IMR-90 (cell line): ENCODE measurements at regions not wholly inside any gene's neighbourhood (a gene's known extent, or its start where the extent isn't known, plus 50 kb on each side); places are given as distances from the start of the nearest gene placed in this dataset.

Experiments used
- ATAC-seq: fragments of 200-7000 bp; cut with Tn5 transposase; 2 replicates; pipeline ENCODE4 v1.9.1; 2020; ENCODE audit warnings: low read depth, mild to moderate bottlenecking, moderate library complexity
- BruUV-seq: library from RNA; stranded (reverse); fragments of 400-500 nt; replicated peaks from 2 replicates; lab custom pipeline; 2021; lab: Mats Ljungman, UMichigan
- CTCF ChIA-PET: fragments of 300-600 bp; formaldehyde crosslinking; extraction: SDS; loops from one replicate; lab custom pipeline; 2021; ENCODE audit warnings: antibody characterized with exemption; lab: Yijun Ruan, JAX
- POLR2A ChIA-PET: fragments of 300-600 bp; sonication (Branson Sonifier 250); formaldehyde crosslinking; loops from one replicate; lab custom pipeline; 2022; ENCODE audit warnings: antibody characterized with exemption; ENCODE audit not compliant: unreplicated experiment; lab: Charles Lee
- DNase-seq: peaks from one replicate; pipeline ENCODE4 v3.0.0; 2013
- H2AFZ ChIP-seq: replicated peaks from 2 replicates; pipeline ENCODE3; 2013; ENCODE audit warnings: low read length, mild to moderate bottlenecking; ENCODE audit not compliant: poor library complexity
- H2AK5ac ChIP-seq: 2 replicates; pipeline ENCODE4 v1.6.1; 2013; ENCODE audit warnings: low read depth, low read length, inconsistent platforms
- H2AK9ac ChIP-seq: replicated peaks from 2 replicates; pipeline ENCODE3; 2013; ENCODE audit warnings: mild to moderate bottlenecking, low read depth, low read length, moderate library complexity; ENCODE audit not compliant: poor library complexity
- H2BK120ac ChIP-seq: 2 replicates; pipeline ENCODE4 v1.6.1; 2013; ENCODE audit warnings: low read depth, low read length, inconsistent platforms
- H2BK15ac ChIP-seq: 3 replicates; pipeline ENCODE4 v1.6.1; 2013; ENCODE audit warnings: low read depth, low read length, inconsistent platforms
- H2BK20ac ChIP-seq: 2 replicates; pipeline ENCODE4 v1.6.1; 2013; ENCODE audit warnings: low read depth, mild to moderate bottlenecking, inconsistent platforms, low read length, moderate library complexity
- H2BK5ac ChIP-seq: 2 replicates; pipeline ENCODE4 v1.6.1; 2013; ENCODE audit warnings: mild to moderate bottlenecking, low read depth, low read length, inconsistent platforms; ENCODE audit not compliant: poor library complexity, severe bottlenecking
- H3K14ac ChIP-seq: replicated peaks from 2 replicates; pipeline ENCODE4 v1.6.1; 2013; ENCODE audit warnings: low read depth, low read length, inconsistent platforms
- H3K18ac ChIP-seq: 2 replicates; pipeline ENCODE4 v1.6.1; 2013; ENCODE audit warnings: low read depth, low read length, control low read depth
- H3K23ac ChIP-seq: 2 replicates; pipeline ENCODE4 v1.6.1; 2013; ENCODE audit warnings: low read depth, low read length, inconsistent platforms
- H3K27ac ChIP-seq: 2 replicates; pipeline ENCODE4 v1.5.1; 2013; ENCODE audit warnings: mild to moderate bottlenecking, control low read depth, low read length; ENCODE audit not compliant: insufficient read depth
- H3K27me3 ChIP-seq: 2 replicates; pipeline ENCODE4 v1.6.1; 2013; ENCODE audit warnings: low read length; ENCODE audit not compliant: control insufficient read depth, insufficient read depth
- H3K36me3 ChIP-seq: 2 replicates; pipeline ENCODE4 v1.6.1; 2013; ENCODE audit warnings: low read length, mixed read lengths; ENCODE audit not compliant: control insufficient read depth, insufficient read depth
- H3K4ac ChIP-seq: 2 replicates; pipeline ENCODE4 v1.6.1; 2013; ENCODE audit warnings: low read depth, low read length, inconsistent platforms
- H3K4me1 ChIP-seq: 2 replicates; pipeline ENCODE4 v1.6.1; 2013; ENCODE audit warnings: low read length, mixed read lengths; ENCODE audit not compliant: control insufficient read depth, insufficient read depth
- H3K4me2 ChIP-seq: 2 replicates; pipeline ENCODE4 v1.6.1; 2013; ENCODE audit warnings: low read depth, mild to moderate bottlenecking, control low read depth, low read length, moderate library complexity
- H3K4me3 ChIP-seq: 2 replicates; pipeline ENCODE4 v1.5.1; 2013; ENCODE audit warnings: low read depth, mild to moderate bottlenecking, control low read depth, low read length, moderate library complexity; ENCODE audit not compliant: insufficient read depth
- H3K56ac ChIP-seq: 2 replicates; pipeline ENCODE4 v1.6.1; 2013; ENCODE audit warnings: low read length, inconsistent platforms; ENCODE audit not compliant: insufficient read depth; ENCODE audit errors: extremely low read depth
- H3K79me1 ChIP-seq, 2 experiments: 2 replicates each; pipeline ENCODE4 v1.6.1; 2013; ENCODE audit warnings: low read length in 2 of 2, inconsistent platforms in 1 of 2, low read depth in 1 of 2
- H3K9ac ChIP-seq: 2 replicates; pipeline ENCODE4 v1.6.1; 2013; ENCODE audit warnings: low read depth, low read length, control low read depth
- H3K9me1 ChIP-seq: 2 replicates; pipeline ENCODE4 v1.6.1; 2013; ENCODE audit warnings: low read length, inconsistent platforms; ENCODE audit not compliant: insufficient read depth
- H3K9me3 ChIP-seq: 2 replicates; pipeline ENCODE4 v1.6.1; 2013; ENCODE audit warnings: low read length; ENCODE audit not compliant: control insufficient read depth, insufficient read depth
- H4K20me1 ChIP-seq: 2 replicates; pipeline ENCODE4 v1.6.1; 2013; ENCODE audit warnings: low read length, inconsistent platforms; ENCODE audit not compliant: insufficient read depth
- H4K5ac ChIP-seq: 2 replicates; pipeline ENCODE4 v1.6.1; 2013; ENCODE audit warnings: mild to moderate bottlenecking, low read depth, low read length, control low read depth
- H4K8ac ChIP-seq, 2 experiments: 2 replicates each; pipeline ENCODE4 v1.6.1; 2013; ENCODE audit warnings: low read depth in 2 of 2, low read length in 2 of 2, control low read depth in 1 of 2, inconsistent platforms in 1 of 2
- H4K91ac ChIP-seq: 2 replicates; pipeline ENCODE4 v1.6.1; 2013; ENCODE audit warnings: low read depth, low read length, inconsistent platforms; ENCODE audit not compliant: insufficient read depth
- BHLHE40 ChIP-seq: fragments of 150-350 bp; IDR thresholded peaks from 2 replicates; pipeline ENCODE4 v1.6.1; 2016; ENCODE audit warnings: mild to moderate bottlenecking, low read depth, low read length
- CEBPB ChIP-seq: IDR thresholded peaks from 2 replicates; pipeline ENCODE4 v1.6.1; 2012; ENCODE audit warnings: low read depth, low read length, improper control_type of control experiment
- MAFK ChIP-seq: IDR thresholded peaks from 2 replicates; pipeline ENCODE4 v1.6.1; 2012; ENCODE audit warnings: low read depth, low read length, improper control_type of control experiment
- MAZ ChIP-seq: IDR thresholded peaks from 2 replicates; pipeline ENCODE4 v1.6.1; 2012; ENCODE audit warnings: low read depth, mild to moderate bottlenecking, low read length, improper control_type of control experiment, moderate library complexity, borderline replicate concordance
- MXI1 ChIP-seq: IDR thresholded peaks from 2 replicates; pipeline ENCODE4 v1.6.1; 2012; ENCODE audit warnings: low read depth, mild to moderate bottlenecking, low read length, moderate library complexity, borderline replicate concordance
- NFE2L2 ChIP-seq: fragments of 150-350 bp; IDR thresholded peaks from 2 replicates; pipeline ENCODE4 v1.6.1; 2016; ENCODE audit warnings: low read depth, mild to moderate bottlenecking, low read length
- POLR2A ChIP-seq: IDR thresholded peaks from 2 replicates; pipeline ENCODE4 v1.6.1; 2012; ENCODE audit warnings: mild to moderate bottlenecking, low read depth, low read length
- RAD21 ChIP-seq: IDR thresholded peaks from 2 replicates; pipeline ENCODE4 v1.6.1; 2012; ENCODE audit warnings: low read length, improper control_type of control experiment
- RCOR1 ChIP-seq: IDR thresholded peaks from 2 replicates; pipeline ENCODE4 v1.6.1; 2012; ENCODE audit warnings: mild to moderate bottlenecking, low read length, improper control_type of control experiment; ENCODE audit not compliant: insufficient replicate concordance
- RFX5 ChIP-seq: IDR thresholded peaks from 2 replicates; pipeline ENCODE4 v1.8.0; 2012; ENCODE audit warnings: low read depth, mild to moderate bottlenecking, low read length, moderate library complexity
- SMC3 ChIP-seq: fragments of 150-350 bp; IDR thresholded peaks from 2 replicates; pipeline ENCODE4 v1.6.1; 2016; ENCODE audit warnings: low read depth, mild to moderate bottlenecking, antibody characterized with exemption, low read length, moderate library complexity
- USF2 ChIP-seq: fragments of 150-350 bp; IDR thresholded peaks from 2 replicates; pipeline ENCODE4 v1.6.1; 2017; ENCODE audit warnings: mild to moderate bottlenecking, antibody characterized with exemption, low read length, low read depth
- WGBS, 2 experiments: methylation state at CpG; one replicate each; pipeline versions ENCODE4 v1.1.5 to v1.1.7; 2013; ENCODE audit warnings: missing lambda C conversion rate in 2 of 2; ENCODE audit not compliant: insufficient read length in 1 of 2; ENCODE audit errors: extremely low coverage in 2 of 2; 5-methylcytosine and 5-hydroxymethylcytosine counted together
- dilution Hi-C: fragments of 300-500 bp; cut with HindIII; formaldehyde crosslinking; loops from one replicate; pipeline ENCODE4 v1.14.3; 2018; ENCODE audit warnings: low sequenced_read_pairs; ENCODE audit not compliant: unreplicated experiment
- in situ Hi-C: fragments of 300-500 bp; cut with MboI; formaldehyde crosslinking; loops from 3 replicates; pipeline ENCODE4 v1.14.3; 2019; ENCODE audit warnings: low sequenced_read_pairs, inconsistent platforms, mixed read lengths
- intact Hi-C: fragments of 100-400 bp; cut with micrococcal nuclease; formaldehyde crosslinking; loops from 2 replicates; pipeline ENCODE4 v1.10.0; 2022
- TF ChIP-seq, protein P1 (sequence below): fragments of 150-350 bp; IDR thresholded peaks from 2 replicates; pipeline ENCODE4 v1.6.1; 2016; ENCODE audit warnings: low read depth, mild to moderate bottlenecking, low read length, moderate library complexity, borderline replicate concordance
- TF ChIP-seq, protein P2 (sequence below): conservative IDR thresholded peaks from 2 replicates; pipeline ENCODE4 v1.5.1; 2012; ENCODE audit warnings: mild to moderate bottlenecking, low read depth, low read length, improper control_type of control experiment

GRCh38 chr1:208309771-208310170 lies 65.6 kb upstream of the PLXNA2 start:
- BruUV-seq, result no TSS peak
- H3K36me3 ChIP-seq, result no peaks in the 10 kb centered on the region
- H4K20me1 ChIP-seq, result no peaks in the 10 kb centered on the region
- in situ Hi-C loops (no loop called here), intact Hi-C loops (no loop called here), dilution Hi-C loops (no loop called here)
- ChIA-PET CTCF (no interaction called here), POLR2A (no interaction called here)
- no peak overlapping the region for H3K4me2 ChIP-seq
- ATAC-seq (no peak), DNase-seq (no peak)
- H2BK15ac ChIP-seq, result no peak overlapping the region
- H2AK9ac ChIP-seq, result no peak overlapping the region
- no peak overlapping the region for H2AFZ ChIP-seq
- TF ChIP-seq MAZ (no peak), MAFK (no peak), CEBPB (no peak), RAD21 (no peak), MXI1 (no peak), RCOR1 (no peak), USF2 (no peak), POLR2A (no peak), RFX5 (no peak), SMC3 (no peak), NFE2L2 (no peak), BHLHE40 (no peak)
- TF ChIP-seq, protein P1, sequence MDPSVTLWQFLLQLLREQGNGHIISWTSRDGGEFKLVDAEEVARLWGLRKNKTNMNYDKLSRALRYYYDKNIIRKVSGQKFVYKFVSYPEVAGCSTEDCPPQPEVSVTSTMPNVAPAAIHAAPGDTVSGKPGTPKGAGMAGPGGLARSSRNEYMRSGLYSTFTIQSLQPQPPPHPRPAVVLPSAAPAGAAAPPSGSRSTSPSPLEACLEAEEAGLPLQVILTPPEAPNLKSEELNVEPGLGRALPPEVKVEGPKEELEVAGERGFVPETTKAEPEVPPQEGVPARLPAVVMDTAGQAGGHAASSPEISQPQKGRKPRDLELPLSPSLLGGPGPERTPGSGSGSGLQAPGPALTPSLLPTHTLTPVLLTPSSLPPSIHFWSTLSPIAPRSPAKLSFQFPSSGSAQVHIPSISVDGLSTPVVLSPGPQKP, result no peak
- TF ChIP-seq, protein P2, sequence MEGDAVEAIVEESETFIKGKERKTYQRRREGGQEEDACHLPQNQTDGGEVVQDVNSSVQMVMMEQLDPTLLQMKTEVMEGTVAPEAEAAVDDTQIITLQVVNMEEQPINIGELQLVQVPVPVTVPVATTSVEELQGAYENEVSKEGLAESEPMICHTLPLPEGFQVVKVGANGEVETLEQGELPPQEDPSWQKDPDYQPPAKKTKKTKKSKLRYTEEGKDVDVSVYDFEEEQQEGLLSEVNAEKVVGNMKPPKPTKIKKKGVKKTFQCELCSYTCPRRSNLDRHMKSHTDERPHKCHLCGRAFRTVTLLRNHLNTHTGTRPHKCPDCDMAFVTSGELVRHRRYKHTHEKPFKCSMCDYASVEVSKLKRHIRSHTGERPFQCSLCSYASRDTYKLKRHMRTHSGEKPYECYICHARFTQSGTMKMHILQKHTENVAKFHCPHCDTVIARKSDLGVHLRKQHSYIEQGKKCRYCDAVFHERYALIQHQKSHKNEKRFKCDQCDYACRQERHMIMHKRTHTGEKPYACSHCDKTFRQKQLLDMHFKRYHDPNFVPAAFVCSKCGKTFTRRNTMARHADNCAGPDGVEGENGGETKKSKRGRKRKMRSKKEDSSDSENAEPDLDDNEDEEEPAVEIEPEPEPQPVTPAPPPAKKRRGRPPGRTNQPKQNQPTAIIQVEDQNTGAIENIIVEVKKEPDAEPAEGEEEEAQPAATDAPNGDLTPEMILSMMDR, result no peak
- H2BK5ac ChIP-seq, result no peak overlapping the region
- no peak overlapping the region for H3K4me3 ChIP-seq
- H2AK5ac ChIP-seq, result no peak overlapping the region
- 100% methylated on average over 2 of the region's 7 CpGs; no CpG with 5 or more reads in 1 of the 2 experiments for WGBS, 2 experiments
- no peaks in the 10 kb centered on the region for H3K27me3 ChIP-seq
- H4K8ac ChIP-seq, result no peak overlapping the region
- no peaks in the 10 kb centered on the region for H3K9me1 ChIP-seq
- H3K79me1 ChIP-seq, result no peaks in the 10 kb centered on the region
- peaks cover 3% of the 10 kb centered on the region; the same call in 1 of the 2 replicates for H3K9me3 ChIP-seq
- no peak overlapping the region for H3K23ac ChIP-seq
- no peak overlapping the region for H2BK120ac ChIP-seq
- no peak overlapping the region for H3K9ac ChIP-seq
- no peak overlapping the region for H4K5ac ChIP-seq
- no peak overlapping the region for H3K56ac ChIP-seq
- H4K91ac ChIP-seq, result no peak overlapping the region
- H3K18ac ChIP-seq, result no peak overlapping the region
- H3K4me1 ChIP-seq, result no peaks in the 10 kb centered on the region
- no peak overlapping the region for H3K14ac ChIP-seq
- H3K27ac ChIP-seq, result no peak overlapping the region
- no peak overlapping the region for H3K4ac ChIP-seq
- no peak overlapping the region for H2BK20ac ChIP-seq
